H1 (cell line): ENCODE measurements at regions not wholly inside any gene's neighbourhood (a gene's known extent, or its start where the extent isn't known, plus 50 kb on each side); places are given as distances from the start of the nearest gene placed in this dataset.

Experiments
- CTCF ChIA-PET: fragments of 300-600 bp; sonication (Branson Sonifier 250); formaldehyde crosslinking; loops from one replicate; lab custom pipeline; 2021; ENCODE audit not compliant: partially characterized antibody; lab: Charles Lee
- POLR2A ChIA-PET: fragments of 300-600 bp; sonication (Branson Sonifier 250); formaldehyde crosslinking; loops from one replicate; lab custom pipeline; 2021; ENCODE audit warnings: inconsistent platforms; ENCODE audit not compliant: partially characterized antibody; lab: Charles Lee
- DNase-seq, 2 experiments: peaks; one replicate each; pipeline versions ENCODE4 v3.0.0 to v3.0.0-alpha.2; 2010 to 2022; ENCODE audit warnings: low spot score in 2 of 2, low read depth in 1 of 2, mixed read lengths in 1 of 2
- FAIRE-seq: peaks from 2 replicates; lab custom pipeline; 2011; peaks lifted over from hg19 to GRCh38; lab: Jason Lieb, UNC
- H2AFZ ChIP-seq: 2 replicates; pipeline ENCODE4 v1.8.1; 2012; ENCODE audit warnings: low read length, inconsistent platforms
- H2AK5ac ChIP-seq: 2 replicates; pipeline ENCODE4 v1.6.1; 2013; ENCODE audit warnings: low read depth, low read length
- H2BK120ac ChIP-seq: replicated peaks from 2 replicates; pipeline ENCODE3; 2013; ENCODE audit warnings: low read depth, low read length, inconsistent platforms
- H2BK12ac ChIP-seq: 2 replicates; pipeline ENCODE4 v1.6.1; 2013; ENCODE audit warnings: low read depth, low read length
- H2BK15ac ChIP-seq: 2 replicates; pipeline ENCODE4 v1.6.1; 2013; ENCODE audit warnings: low read length
- H2BK20ac ChIP-seq: 2 replicates; pipeline ENCODE4 v1.6.1; 2013; ENCODE audit warnings: low read length
- H2BK5ac ChIP-seq: 2 replicates; pipeline ENCODE4 v1.6.1; 2013; ENCODE audit warnings: low read depth, low read length
- H3K14ac ChIP-seq: 2 replicates; pipeline ENCODE4 v1.6.1; 2013; ENCODE audit warnings: inconsistent platforms; ENCODE audit not compliant: insufficient read length
- H3K18ac ChIP-seq: 2 replicates; pipeline ENCODE4 v1.6.1; 2013; ENCODE audit warnings: low read length; ENCODE audit errors: extremely low read depth
- H3K23ac ChIP-seq: 2 replicates; pipeline ENCODE4 v1.6.1; 2013; ENCODE audit warnings: inconsistent platforms; ENCODE audit not compliant: insufficient read length
- H3K23me2 ChIP-seq: 2 replicates; pipeline ENCODE4 v1.6.1; 2013; ENCODE audit warnings: low read depth, low read length
- H3K27ac ChIP-seq: 2 replicates; pipeline ENCODE4 v1.6.1; 2011; ENCODE audit warnings: low read depth, low read length, inconsistent platforms
- H3K27me3 ChIP-seq, 4 experiments: replicated peaks in 1 of 4; 1 replicate in 1 of 4; 2 replicates in 3 of 4; pipeline versions ENCODE4 v1.6.1 to v1.8.1; 2011 to 2013; ENCODE audit warnings: low read length in 3 of 4, mild to moderate bottlenecking in 3 of 4, inconsistent platforms in 2 of 4, mixed read lengths in 2 of 4, moderate library complexity in 1 of 4; ENCODE audit not compliant: control insufficient read depth in 3 of 4, insufficient read depth in 3 of 4; ENCODE audit errors: extremely low read depth in 1 of 4
- H3K36me3 ChIP-seq, 4 experiments: 2 replicates each; pipeline versions ENCODE4 v1.6.1 to v1.8.1; 2011 to 2013; ENCODE audit warnings: mild to moderate bottlenecking in 4 of 4, low read length in 3 of 4, moderate library complexity in 2 of 4, control low read depth in 1 of 4, inconsistent platforms in 1 of 4; ENCODE audit not compliant: insufficient read depth in 4 of 4, control insufficient read depth in 2 of 4
- H3K4ac ChIP-seq: replicated peaks from 2 replicates; pipeline ENCODE3; 2013; ENCODE audit warnings: low read length, low read depth, mixed read lengths, inconsistent platforms; ENCODE audit not compliant: insufficient read length
- H3K4me1 ChIP-seq, 4 experiments: replicated peaks in 1 of 4; 1 replicate in 1 of 4; 2 replicates in 3 of 4; pipeline versions ENCODE4 v1.6.1 to v1.8.1; 2011 to 2013; ENCODE audit warnings: low read length in 3 of 4, inconsistent platforms in 2 of 4, mixed read lengths in 1 of 4; ENCODE audit not compliant: insufficient read depth in 4 of 4, control insufficient read depth in 3 of 4
- H3K4me2 ChIP-seq, 2 experiments: 2 replicates each; pipeline versions ENCODE4 v1.6.1 to v1.8.1; 2011 to 2013; ENCODE audit warnings: low read depth in 2 of 2, low read length in 2 of 2, control low read depth in 1 of 2, inconsistent platforms in 1 of 2, mild to moderate bottlenecking in 1 of 2; ENCODE audit not compliant: insufficient read depth in 1 of 2
- H3K4me3 ChIP-seq, 4 experiments: fragments of 200-600, 300-600 bp in 1 of 4; sonication (generic), shearing (Covaris generic), sonication (Bioruptor Twin) in 1 of 4; 2 replicates each; pipeline versions ENCODE4 v1.5.1 to v1.8.1; 2011 to 2016; ENCODE audit warnings: low read length in 4 of 4, low read depth in 3 of 4, control low read depth in 2 of 4, inconsistent platforms in 2 of 4, mild to moderate bottlenecking in 2 of 4, mixed read lengths in 1 of 4, moderate library complexity in 1 of 4; ENCODE audit not compliant: insufficient read depth in 2 of 4; ENCODE audit errors: extremely low read depth in 1 of 4
- H3K56ac ChIP-seq: replicated peaks from 2 replicates; pipeline ENCODE3; 2013; ENCODE audit warnings: low read depth, mild to moderate bottlenecking, mixed read lengths, low read length, inconsistent platforms; ENCODE audit not compliant: insufficient read length
- H3K79me1 ChIP-seq: 2 replicates; pipeline ENCODE4 v1.6.1; 2013; ENCODE audit warnings: low read depth, low read length, control low read depth
- H3K79me2 ChIP-seq, 2 experiments: 2 replicates each; pipeline versions ENCODE4 v1.6.1 to v1.8.1; 2012 to 2013; ENCODE audit warnings: low read length in 2 of 2, mild to moderate bottlenecking in 2 of 2, inconsistent platforms in 1 of 2; ENCODE audit not compliant: insufficient read depth in 2 of 2, control insufficient read depth in 1 of 2
- H3K9ac ChIP-seq, 4 experiments: replicated peaks in 1 of 4; 1 replicate in 1 of 4; 2 replicates in 3 of 4; pipeline versions ENCODE4 v1.6.1 to v1.8.1; 2011 to 2013; ENCODE audit warnings: low read depth in 3 of 4, low read length in 3 of 4, control low read depth in 2 of 4, mild to moderate bottlenecking in 2 of 4, moderate library complexity in 2 of 4, inconsistent platforms in 1 of 4; ENCODE audit errors: extremely low read depth in 1 of 4
- H3K9me3 ChIP-seq, 2 experiments: 2 replicates each; pipeline versions ENCODE4 v1.6.1 to v1.8.1; 2012 to 2013; ENCODE audit warnings: mild to moderate bottlenecking in 2 of 2, moderate library complexity in 2 of 2, control low read depth in 1 of 2, inconsistent platforms in 1 of 2, low read depth in 1 of 2, low read length in 1 of 2, mixed read lengths in 1 of 2; ENCODE audit not compliant: insufficient read depth in 2 of 2
- H4K20me1 ChIP-seq, 2 experiments: replicated peaks in 1 of 2; 2 replicates each; pipeline versions ENCODE3 to v1.8.1; 2011 to 2013; ENCODE audit warnings: inconsistent platforms in 2 of 2, low read length in 2 of 2, mild to moderate bottlenecking in 1 of 2; ENCODE audit not compliant: insufficient read depth in 2 of 2, control insufficient read depth in 1 of 2
- H4K5ac ChIP-seq: 2 replicates; pipeline ENCODE4 v1.6.1; 2013; ENCODE audit warnings: low read length, low read depth, mixed read lengths, inconsistent platforms; ENCODE audit not compliant: insufficient read length
- H4K8ac ChIP-seq: 2 replicates; pipeline ENCODE4 v1.8.0; 2013; ENCODE audit warnings: mild to moderate bottlenecking, moderate library complexity, low read length, inconsistent platforms; ENCODE audit not compliant: insufficient read depth; ENCODE audit errors: extremely low read depth
- H4K91ac ChIP-seq: replicated peaks from 2 replicates; pipeline ENCODE3; 2013; ENCODE audit warnings: low read length, mixed read lengths, inconsistent platforms; ENCODE audit not compliant: insufficient read length
- FOSL1 ChIP-seq: IDR thresholded peaks from 2 replicates; pipeline ENCODE4 v1.6.1; 2011; ENCODE audit warnings: mild to moderate bottlenecking, low read depth, low read length, moderate library complexity; ENCODE audit not compliant: insufficient read depth
- KDM1A ChIP-seq: fragments of 200-600, 300-600 bp; sonication (generic); IDR thresholded peaks from 2 replicates; pipeline ENCODE4 v1.7.1; 2016; ENCODE audit warnings: mild to moderate bottlenecking, low read length, borderline replicate concordance
- RFX5 ChIP-seq: IDR thresholded peaks from 2 replicates; pipeline ENCODE4 v1.6.1; 2011; ENCODE audit warnings: low read depth, low read length, improper control_type of control experiment, borderline replicate concordance
- SAP30 ChIP-seq: fragments of 300-600 bp; sonication (generic); IDR thresholded peaks from 2 replicates; pipeline ENCODE4 v1.7.1; 2012; ENCODE audit warnings: low read length, moderate library complexity, mild to moderate bottlenecking, inconsistent platforms; ENCODE audit not compliant: insufficient read depth, insufficient replicate concordance
- TAF7 ChIP-seq: optimal IDR thresholded peaks from 2 replicates; pipeline ENCODE3; 2011; ENCODE audit warnings: low read depth, mild to moderate bottlenecking, inconsistent platforms, low read length, moderate library complexity, borderline replicate concordance
- TBP ChIP-seq: IDR thresholded peaks from 2 replicates; pipeline ENCODE4 v1.6.1; 2011; ENCODE audit warnings: low read depth, low read length, improper control_type of control experiment
- TCF12 ChIP-seq: IDR thresholded peaks from 2 replicates; pipeline ENCODE4 v1.6.1; 2011; ENCODE audit warnings: low read depth, mild to moderate bottlenecking, low read length
- ZNF274 ChIP-seq: IDR thresholded peaks from 2 replicates; pipeline ENCODE4 v1.7.0; 2012; ENCODE audit warnings: low read length, borderline replicate concordance; ENCODE audit errors: extremely low read depth
- whole genome bisulfite sequencing, 2 experiments: shearing (Covaris generic) in 1 of 2; methylation state at CpG; one replicate each; pipeline versions ENCODE4 v1.1.6 to v1.1.7; 2013 to 2015; ENCODE audit warnings: low lambda C conversion rate in 2 of 2, mixed read lengths in 2 of 2, inconsistent platforms in 1 of 2, low coverage in 1 of 2, missing lambda C conversion rate in 1 of 2; ENCODE audit not compliant: insufficient replicate concordance in 2 of 2, insufficient coverage in 1 of 2, insufficient read length in 1 of 2; ENCODE audit errors: extremely low coverage in 1 of 2, missing lambda C conversion rate in 1 of 2; 5-methylcytosine and 5-hydroxymethylcytosine counted together
- TF ChIP-seq, protein P1 (sequence below): IDR thresholded peaks from 2 replicates; pipeline ENCODE4 v1.6.1; 2011; ENCODE audit warnings: low read length, improper control_type of control experiment

- H2BK120ac ChIP-seq: no peak overlapping the region
- no peak overlapping the region for H3K9ac ChIP-seq
- no peak overlapping the region for H2BK15ac ChIP-seq
- no peaks in the 10 kb centered on the region for H3K23me2 ChIP-seq
- ChIA-PET CTCF (interaction anchor here (1.1 to 1.2 kb wide), 2 partner anchors 8 to 315 kb away, joined by 4 read pairs; no protein-coding TSS in a partner anchor), POLR2A (no interaction called here)
- no peak overlapping the region for H3K14ac ChIP-seq
- no peaks in the 10 kb centered on the region for H4K20me1 ChIP-seq
- no peak overlapping the region for H2BK12ac ChIP-seq
- no peaks in the 10 kb centered on the region for H3K27me3 ChIP-seq
- peaks cover 0 to 4% (median 0%) of the 10 kb centered on the region in 4 experiments; a peak in 1 of 7 replicates for H3K4me1 ChIP-seq
- H2BK20ac ChIP-seq: no peak overlapping the region
- H4K5ac ChIP-seq: no peak overlapping the region
- no peak overlapping the region for H3K4ac ChIP-seq
- WGBS, 2 experiments: 99% methylated on average over 3 of the region's 3 CpGs; no CpG with 5 or more reads in 1 of the 2 experiments
- no peak overlapping the region for H4K91ac ChIP-seq
- no peak overlapping the region for H3K4me3 ChIP-seq
- H3K56ac ChIP-seq: no peak overlapping the region
- H4K8ac ChIP-seq: no peak overlapping the region
- H2AK5ac ChIP-seq: no peak overlapping the region
- H3K27ac ChIP-seq: no peak overlapping the region
- no peaks in the 10 kb centered on the region for H3K79me1 ChIP-seq
- H3K23ac ChIP-seq: no peak overlapping the region
- DNase-seq: no peak
- no peak overlapping the region for H3K18ac ChIP-seq
- no peaks in the 10 kb centered on the region for H3K79me2 ChIP-seq
- H2BK5ac ChIP-seq: no peak overlapping the region
- H3K9me3 ChIP-seq: no peaks in the 10 kb centered on the region
- FAIRE-seq: no peak
- H3K36me3 ChIP-seq: no peaks in the 10 kb centered on the region
- no peak overlapping the region for H3K4me2 ChIP-seq
- no peak overlapping the region for H2AFZ ChIP-seq
- TF ChIP-seq SAP30: no peak
- no peak for TF ChIP-seq ZNF274
- no peak for TF ChIP-seq TCF12
- no peak for TF ChIP-seq KDM1A
- TF ChIP-seq TAF7: no peak
- no peak for TF ChIP-seq FOSL1
- TF ChIP-seq, protein P1, sequence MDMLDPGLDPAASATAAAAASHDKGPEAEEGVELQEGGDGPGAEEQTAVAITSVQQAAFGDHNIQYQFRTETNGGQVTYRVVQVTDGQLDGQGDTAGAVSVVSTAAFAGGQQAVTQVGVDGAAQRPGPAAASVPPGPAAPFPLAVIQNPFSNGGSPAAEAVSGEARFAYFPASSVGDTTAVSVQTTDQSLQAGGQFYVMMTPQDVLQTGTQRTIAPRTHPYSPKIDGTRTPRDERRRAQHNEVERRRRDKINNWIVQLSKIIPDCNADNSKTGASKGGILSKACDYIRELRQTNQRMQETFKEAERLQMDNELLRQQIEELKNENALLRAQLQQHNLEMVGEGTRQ: no peak
- TF ChIP-seq TBP: no peak
- no peak for TF ChIP-seq RFX5
These were observed 138.0 kb upstream of the KIRREL3 start for GRCh38 chr11:127138613-127139012.
